A549 (cell line): ENCODE measurements at regions not wholly inside any gene's neighbourhood (a gene's known extent, or its start where the extent isn't known, plus 50 kb on each side); places are given as distances from the start of the nearest gene placed in this dataset.
"Not testable (repeated sequence)": the region's sequence is repeated elsewhere in the genome, so short reads cannot be mapped to it uniquely, and the experiment has no call there.

Source experiments
- ATAC-seq, 2 experiments: fragments of 200-7000 bp in 1 of 2; fragments of >200 bp in 1 of 2; cut with Nextera tagmentation in 1 of 2; cut with Tn5 transposase in 1 of 2; 3 replicates each; pipeline versions ENCODE4 v1.8.0 to v1.9.1; 2018 to 2020; ENCODE audit warnings: mild to moderate bottlenecking in 1 of 2, moderate library complexity in 1 of 2
- CTCF ChIA-PET: fragments of 300-600 bp; sonication (Branson Sonifier 250); formaldehyde crosslinking; extraction: SDS; loops from one replicate; lab custom pipeline; 2021; ENCODE audit warnings: antibody characterized with exemption, inconsistent platforms; lab: Yijun Ruan, JAX
- POLR2A ChIA-PET: fragments of 350-600 bp; formaldehyde crosslinking; extraction: SDS; loops from one replicate; lab custom pipeline; 2021; ENCODE audit warnings: antibody characterized with exemption, inconsistent platforms; lab: Yijun Ruan, JAX
- DNase-seq, 2 experiments: peaks; one replicate each; pipeline versions ENCODE4 v3.0.0 to v3.0.0-alpha.2; 2011 to 2016; ENCODE audit warnings: low read depth in 1 of 2, low spot score in 1 of 2
- FAIRE-seq: peaks from 2 replicates; lab custom pipeline; 2011; peaks lifted over from hg19 to GRCh38; lab: Jason Lieb, UNC
- H3K27ac ChIP-seq, 2 experiments: fragments of >200 bp; sonication (Bioruptor Twin); formaldehyde crosslinking; 3 replicates each; pipeline ENCODE4 v1.5.1; 2016 to 2017
- H3K4me1 ChIP-seq: fragments of >200 bp; sonication (Bioruptor Twin); formaldehyde crosslinking; 3 replicates; pipeline ENCODE4 v1.6.1; 2016
- H3K4me2 ChIP-seq: fragments of >200 bp; sonication (Bioruptor Twin); formaldehyde crosslinking; 3 replicates; pipeline ENCODE4 v1.6.1; 2016
- H3K4me3 ChIP-seq: fragments of >200 bp; sonication (Bioruptor Twin); formaldehyde crosslinking; 3 replicates; pipeline ENCODE4 v1.5.1; 2016
- H3K9me3 ChIP-seq: fragments of >200 bp; sonication (Bioruptor Twin); formaldehyde crosslinking; 3 replicates; pipeline ENCODE4 v1.6.1; 2016
- ATOH8 ChIP-seq: fragments of 250-450 bp; sonication (Bioruptor Pico); IDR thresholded peaks from 2 replicates; pipeline ENCODE4 v1.5.0; 2020; ENCODE audit warnings: low read depth, mild to moderate bottlenecking, moderate library complexity
- CBX8 ChIP-seq: fragments of 200-600 bp; sonication (generic); IDR thresholded peaks from 2 replicates; pipeline ENCODE4 v1.6.1; 2016
- CEBPB ChIP-seq, 2 experiments: fragments of >200 bp in 1 of 2; sonication (Bioruptor Twin) in 1 of 2; formaldehyde crosslinking in 1 of 2; IDR thresholded peaks; 2 replicates each; pipeline ENCODE4 v1.6.1; 2012 to 2016
- CHD2 ChIP-seq: fragments of 150-350 bp; IDR thresholded peaks from 2 replicates; pipeline ENCODE4 v1.6.1; 2014; ENCODE audit warnings: low read length; ENCODE audit not compliant: partially characterized antibody
- CHD4 ChIP-seq: fragments of 200-600 bp; sonication (generic); IDR thresholded peaks from 2 replicates; pipeline ENCODE4 v1.6.1; 2016; ENCODE audit warnings: antibody characterized with exemption, mild to moderate bottlenecking, borderline replicate concordance
- EHF ChIP-seq: fragments of 250-450 bp; sonication (Bioruptor Pico); IDR thresholded peaks from 2 replicates; pipeline ENCODE4 v1.5.0; 2020; ENCODE audit warnings: mild to moderate bottlenecking
- EHMT2 ChIP-seq: fragments of 200-600 bp; sonication (generic); IDR thresholded peaks from 2 replicates; pipeline ENCODE4 v1.6.1; 2016; ENCODE audit warnings: antibody characterized with exemption, low read depth, mild to moderate bottlenecking, moderate library complexity
- FOSL2 ChIP-seq, 2 experiments: fragments of 450-650 bp in 1 of 2; fragments of >200 bp in 1 of 2; sonication (Bioruptor Twin) in 1 of 2; formaldehyde crosslinking; IDR thresholded peaks; 2 replicates each; pipeline versions ENCODE4 v1.5.0 to v1.6.1; 2016 to 2020; ENCODE audit warnings: mild to moderate bottlenecking in 1 of 2, moderate library complexity in 1 of 2
- HDAC2 ChIP-seq: fragments of 200-600 bp; sonication (generic); IDR thresholded peaks from 2 replicates; pipeline ENCODE4 v1.6.1; 2016
- HEYL ChIP-seq: fragments of 250-450 bp; sonication (Bioruptor Pico); IDR thresholded peaks from 2 replicates; pipeline ENCODE4 v1.8.0; 2021; ENCODE audit warnings: mild to moderate bottlenecking, moderate library complexity
- HOXA7 ChIP-seq: fragments of 250-450 bp; sonication (Bioruptor Pico); IDR thresholded peaks from 2 replicates; pipeline ENCODE4 v1.5.0; 2020; ENCODE audit warnings: mild to moderate bottlenecking, moderate library complexity
- HOXB13 ChIP-seq: fragments of 250-450 bp; sonication (Bioruptor Pico); IDR thresholded peaks from 2 replicates; pipeline ENCODE4 v1.5.0; 2020; ENCODE audit warnings: low read depth, mild to moderate bottlenecking, moderate library complexity
- JUN ChIP-seq, 2 experiments: fragments of >200 bp; sonication (Bioruptor Twin); formaldehyde crosslinking; IDR thresholded peaks; 2 replicates in 1 of 2; 3 replicates in 1 of 2; pipeline ENCODE4 v1.6.1; 2016 to 2017
- KDM1A ChIP-seq: fragments of 200-600 bp; sonication (generic); IDR thresholded peaks from 2 replicates; pipeline ENCODE4 v1.6.1; 2016; ENCODE audit warnings: low read depth, mild to moderate bottlenecking
- KDM5A ChIP-seq: fragments of 200-600 bp; sonication (generic); IDR thresholded peaks from 2 replicates; pipeline ENCODE4 v1.6.1; 2016; ENCODE audit warnings: antibody characterized with exemption, mild to moderate bottlenecking
- MAFK ChIP-seq: fragments of 450-650 bp; IDR thresholded peaks from 2 replicates; pipeline ENCODE4 v1.6.1; 2014; ENCODE audit not compliant: partially characterized antibody
- MAZ ChIP-seq: fragments of 150-350 bp; IDR thresholded peaks from 2 replicates; pipeline ENCODE4 v1.6.1; 2014; ENCODE audit warnings: antibody characterized with exemption, low read depth, low read length, borderline replicate concordance
- MYC ChIP-seq: IDR thresholded peaks from 2 replicates; pipeline ENCODE4 v1.6.1; 2012; ENCODE audit warnings: mild to moderate bottlenecking, inconsistent platforms, low read length, improper control_type of control experiment, borderline replicate concordance
- NFE2L2 ChIP-seq: fragments of 150-350 bp; conservative IDR thresholded peaks from 2 replicates; pipeline ENCODE4 v1.6.1; 2014; ENCODE audit warnings: low read length
- NPAS2 ChIP-seq: fragments of 250-450 bp; sonication (Bioruptor Pico); IDR thresholded peaks from 2 replicates; pipeline ENCODE4 v1.8.0; 2022; ENCODE audit warnings: mild to moderate bottlenecking, moderate library complexity, borderline replicate concordance
- NR3C1 ChIP-seq: fragments of >200 bp; sonication (Bioruptor Twin); formaldehyde crosslinking; IDR thresholded peaks from 3 replicates; pipeline ENCODE4 v1.6.1; 2017
- PBX3 ChIP-seq: IDR thresholded peaks from 2 replicates; pipeline ENCODE4 v1.6.1; 2012
- PHF8 ChIP-seq: fragments of 200-600 bp; sonication (generic); IDR thresholded peaks from 2 replicates; pipeline ENCODE4 v1.6.1; 2016; ENCODE audit warnings: low read depth, mild to moderate bottlenecking, antibody characterized with exemption, moderate library complexity, borderline replicate concordance
- POLR2AphosphoS2 ChIP-seq: conservative IDR thresholded peaks from 2 replicates; pipeline ENCODE4 v1.6.1; 2012; ENCODE audit warnings: low read length, improper control_type of control experiment, inconsistent platforms
- RARB ChIP-seq: fragments of 250-450 bp; sonication (Bioruptor Pico); IDR thresholded peaks from 2 replicates; pipeline ENCODE4 v1.8.0; 2021; ENCODE audit warnings: mild to moderate bottlenecking, moderate library complexity
- RCOR1 ChIP-seq: fragments of 150-350 bp; IDR thresholded peaks from 2 replicates; pipeline ENCODE4 v1.6.1; 2014; ENCODE audit warnings: antibody characterized with exemption, low read length, low read depth
- RFX5 ChIP-seq: fragments of 450-650 bp; IDR thresholded peaks from 2 replicates; pipeline ENCODE4 v1.7.1; 2014; ENCODE audit warnings: antibody characterized with exemption, mild to moderate bottlenecking, moderate library complexity
- RNF2 ChIP-seq: fragments of 200-600 bp; sonication (generic); IDR thresholded peaks from 2 replicates; pipeline ENCODE4 v1.6.1; 2016; ENCODE audit warnings: low read depth, mild to moderate bottlenecking, antibody characterized with exemption, moderate library complexity, borderline replicate concordance
- SREBF2 ChIP-seq: fragments of 450-650 bp; IDR thresholded peaks from 2 replicates; pipeline ENCODE4 v1.6.1; 2014; ENCODE audit warnings: mild to moderate bottlenecking, moderate library complexity
- TFCP2L1 ChIP-seq: fragments of 250-450 bp; sonication (Bioruptor Pico); IDR thresholded peaks from 2 replicates; pipeline ENCODE4 v1.5.0; 2021; ENCODE audit warnings: mild to moderate bottlenecking
- TP53 ChIP-seq: fragments of 250-450 bp; sonication (Bioruptor Pico); IDR thresholded peaks from 2 replicates; pipeline ENCODE4 v1.5.0; 2021; ENCODE audit warnings: mild to moderate bottlenecking, moderate library complexity
- USF2 ChIP-seq: fragments of 450-650 bp; IDR thresholded peaks from 2 replicates; pipeline ENCODE4 v1.6.1; 2014; ENCODE audit warnings: antibody characterized with exemption
- ZNF302 ChIP-seq: fragments of 250-450 bp; sonication (Bioruptor Pico); IDR thresholded peaks from 2 replicates; pipeline ENCODE4 v1.9.0; 2021; ENCODE audit warnings: inconsistent platforms, mild to moderate bottlenecking, moderate library complexity
- WGBS: methylation state at CpG from one replicate; pipeline ENCODE4 v1.1.6; 2017; ENCODE audit errors: missing lambda C conversion rate; 5-methylcytosine and 5-hydroxymethylcytosine counted together
- TF ChIP-seq, protein P1 (sequence below): fragments of >200 bp; sonication (Bioruptor Twin); formaldehyde crosslinking; IDR thresholded peaks from 3 replicates; pipeline ENCODE4 v1.5.1; 2016
- TF ChIP-seq, protein P2 (sequence below): IDR thresholded peaks from 2 replicates; pipeline ENCODE4 v1.6.1; 2012; ENCODE audit warnings: low read depth, borderline replicate concordance

DNA sequence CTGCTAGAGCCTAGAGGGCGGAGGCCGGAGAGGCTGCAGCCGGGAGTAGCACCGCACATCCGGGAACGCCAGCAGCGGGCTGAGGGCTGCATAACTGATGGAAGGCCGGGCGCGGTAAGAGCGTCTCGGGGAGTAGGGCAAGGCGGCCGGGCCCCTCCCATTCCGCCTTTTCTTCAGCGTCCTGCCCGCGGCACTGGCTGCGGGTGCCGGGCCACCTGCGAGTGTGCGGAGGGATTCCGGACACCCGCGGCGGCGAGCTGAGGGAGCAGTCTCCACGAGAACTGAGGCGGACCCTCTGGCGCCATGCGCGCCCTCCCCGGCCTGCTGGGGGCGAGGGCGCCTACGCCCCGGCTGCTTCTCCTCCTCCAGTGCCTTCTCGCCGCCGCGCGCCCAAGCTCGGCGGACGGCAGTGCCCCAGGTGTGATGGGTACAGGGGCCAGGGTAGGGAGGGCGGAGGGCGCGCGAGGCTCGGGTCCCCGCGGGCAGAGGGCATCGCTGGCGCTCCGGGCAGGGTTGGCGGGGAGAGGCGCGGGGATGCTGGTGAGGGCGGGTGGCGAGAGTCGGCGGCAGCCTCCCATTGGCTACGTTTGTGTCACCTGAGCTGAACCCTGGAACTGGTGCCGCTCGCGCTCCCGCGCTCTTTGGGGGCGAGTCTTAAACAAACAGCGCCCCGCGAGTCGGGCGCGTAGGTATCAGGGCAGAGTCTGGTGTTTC is 334.4 kb downstream of the SRGAP2C start:
- Histone ChIP-seq H3K4me3 (peak overlapping the region; percentile 83), H3K4me2 (peak overlapping the region; percentile 90), H3K9me3 (no peaks in the 10 kb centered on the region), H3K27ac (peak overlapping the region; percentile 86 to 97), H3K4me1 (0 out of 3 replicates have a peak, but pooled peaks cover 6% of the 10 kb centered on the region)
- WGBS: 0% methylated on average over 8 of the region's 75 CpGs
- no peak for FAIRE-seq
- POLR2A ChIA-PET: no interaction called here
- CTCF ChIA-PET: no interaction called here
- TF ChIP-seq KDM5A: no peak
- TF ChIP-seq RFX5: no peak
- no peak for TF ChIP-seq RCOR1
- TF ChIP-seq MAFK: no peak
- TF ChIP-seq NR3C1: no peak
- no peak for TF ChIP-seq NFE2L2
- TF ChIP-seq FOSL2 (IDR thresholded peaks at IDR 0.05): no peak
- TF ChIP-seq FOSL2 (CRISPR knock-in tag; IDR thresholded peaks at IDR 0.05): no peak
- TF ChIP-seq SREBF2: no peak
- no peak for TF ChIP-seq HOXA7 (CRISPR knock-in tag)
- no peak for TF ChIP-seq MAZ
- TF ChIP-seq HOXB13 (CRISPR knock-in tag): no peak
- TF ChIP-seq CBX8: no peak
- no peak for TF ChIP-seq CEBPB (IDR thresholded peaks at IDR 0.05)
- no peak for TF ChIP-seq HDAC2
- no peak for TF ChIP-seq TFCP2L1
- TF ChIP-seq NPAS2: no peak
- TF ChIP-seq, protein P1, sequence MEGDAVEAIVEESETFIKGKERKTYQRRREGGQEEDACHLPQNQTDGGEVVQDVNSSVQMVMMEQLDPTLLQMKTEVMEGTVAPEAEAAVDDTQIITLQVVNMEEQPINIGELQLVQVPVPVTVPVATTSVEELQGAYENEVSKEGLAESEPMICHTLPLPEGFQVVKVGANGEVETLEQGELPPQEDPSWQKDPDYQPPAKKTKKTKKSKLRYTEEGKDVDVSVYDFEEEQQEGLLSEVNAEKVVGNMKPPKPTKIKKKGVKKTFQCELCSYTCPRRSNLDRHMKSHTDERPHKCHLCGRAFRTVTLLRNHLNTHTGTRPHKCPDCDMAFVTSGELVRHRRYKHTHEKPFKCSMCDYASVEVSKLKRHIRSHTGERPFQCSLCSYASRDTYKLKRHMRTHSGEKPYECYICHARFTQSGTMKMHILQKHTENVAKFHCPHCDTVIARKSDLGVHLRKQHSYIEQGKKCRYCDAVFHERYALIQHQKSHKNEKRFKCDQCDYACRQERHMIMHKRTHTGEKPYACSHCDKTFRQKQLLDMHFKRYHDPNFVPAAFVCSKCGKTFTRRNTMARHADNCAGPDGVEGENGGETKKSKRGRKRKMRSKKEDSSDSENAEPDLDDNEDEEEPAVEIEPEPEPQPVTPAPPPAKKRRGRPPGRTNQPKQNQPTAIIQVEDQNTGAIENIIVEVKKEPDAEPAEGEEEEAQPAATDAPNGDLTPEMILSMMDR: no peak
- TF ChIP-seq MYC: no peak
- TF ChIP-seq EHMT2: no peak
- TF ChIP-seq EHF (CRISPR knock-in tag): no peak
- no peak for TF ChIP-seq HEYL (CRISPR knock-in tag)
- TF ChIP-seq CHD4: no peak
- no peak for TF ChIP-seq RARB (CRISPR knock-in tag)
- no peak for TF ChIP-seq RNF2
- TF ChIP-seq ATOH8 (CRISPR knock-in tag): no peak
- TF ChIP-seq ZNF302: no peak
- TF ChIP-seq KDM1A: no peak
- no peak for TF ChIP-seq TP53 (CRISPR knock-in tag)
- no peak for TF ChIP-seq CHD2
- 0 out of 2 replicates have a peak, but pooled peaks have one; percentile 23 for TF ChIP-seq PHF8
- no peak for TF ChIP-seq POLR2AphosphoS2
- TF ChIP-seq, protein P2, sequence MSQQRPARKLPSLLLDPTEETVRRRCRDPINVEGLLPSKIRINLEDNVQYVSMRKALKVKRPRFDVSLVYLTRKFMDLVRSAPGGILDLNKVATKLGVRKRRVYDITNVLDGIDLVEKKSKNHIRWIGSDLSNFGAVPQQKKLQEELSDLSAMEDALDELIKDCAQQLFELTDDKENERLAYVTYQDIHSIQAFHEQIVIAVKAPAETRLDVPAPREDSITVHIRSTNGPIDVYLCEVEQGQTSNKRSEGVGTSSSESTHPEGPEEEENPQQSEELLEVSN: peak; percentile 89
- peak; percentile 28 for TF ChIP-seq USF2
- peak in 1 of 2 experiments; percentile 44; a peak in 1 of 5 replicates for TF ChIP-seq JUN (IDR thresholded peaks at IDR 0.05)
- no peak for TF ChIP-seq PBX3
- peak; percentile 40 to 70 for DNase-seq
- peak; percentile 97 to 99 for ATAC-seq

GRCh38 chr1:121519756-121520286 is 335.0 kb downstream of the SRGAP2C start:
- DNase-seq, POLR2A ChIA-PET, CTCF ChIA-PET, H3K9me3 ChIP-seq, H3K4me1 ChIP-seq, FAIRE-seq: not testable (repeated sequence)
- WGBS: 83% methylated on average over 17 of the region's 19 CpGs
- Histone ChIP-seq H3K4me3 (peak overlapping the region; percentile 83), H3K27ac (peak overlapping the region; percentile 86 to 97), H3K4me2 (peak overlapping the region; percentile 90)
- ATAC-seq: peak in 1 of 2 experiments; percentile 60; a peak in 2 of 6 replicates
